VCaP (cell line): ENCODE measurements at regions not wholly inside any gene's neighbourhood (a gene's known extent, or its start where the extent isn't known, plus 50 kb on each side); places are given as distances from the start of the nearest gene placed in this dataset.

Experiments used
- H3K27ac ChIP-seq: fragments of 450-650 bp; 2 replicates; pipeline ENCODE4 v1.5.1; 2017
- TF ChIP-seq, protein P1 (sequence below): fragments of 450-650 bp; conservative IDR thresholded peaks from 2 replicates; pipeline ENCODE4 v1.5.1; 2017; ENCODE audit warnings: mild to moderate bottlenecking, moderate library complexity

DNA sequence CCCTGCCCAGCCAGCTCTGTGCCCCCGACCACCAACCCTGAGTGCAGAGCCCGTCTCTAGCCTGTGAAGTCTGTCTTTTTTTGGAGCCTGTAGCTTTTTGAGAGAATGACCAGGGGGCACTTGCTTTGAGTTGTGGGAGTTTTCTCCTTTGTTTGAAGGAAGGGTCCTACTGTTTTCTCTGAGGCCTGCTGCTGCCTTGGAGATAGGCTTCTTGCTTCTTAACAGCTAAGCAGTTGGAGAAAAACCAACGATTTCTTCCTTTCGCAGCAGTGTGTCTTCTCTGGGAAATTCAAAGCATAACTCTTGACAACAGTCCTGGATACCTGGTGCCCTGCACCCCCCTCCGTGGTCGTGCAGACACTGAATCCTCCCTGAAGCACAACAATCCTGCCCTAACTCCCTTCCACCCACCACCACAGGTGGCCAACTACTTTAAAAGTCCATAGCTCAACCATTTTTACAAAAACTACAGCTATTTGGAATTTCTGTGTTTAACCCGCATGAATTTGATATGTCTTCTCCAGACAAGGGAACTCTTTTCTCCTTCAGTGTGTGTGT, 61.0 kb downstream of the FAM50B start:
- TF ChIP-seq, protein P1, sequence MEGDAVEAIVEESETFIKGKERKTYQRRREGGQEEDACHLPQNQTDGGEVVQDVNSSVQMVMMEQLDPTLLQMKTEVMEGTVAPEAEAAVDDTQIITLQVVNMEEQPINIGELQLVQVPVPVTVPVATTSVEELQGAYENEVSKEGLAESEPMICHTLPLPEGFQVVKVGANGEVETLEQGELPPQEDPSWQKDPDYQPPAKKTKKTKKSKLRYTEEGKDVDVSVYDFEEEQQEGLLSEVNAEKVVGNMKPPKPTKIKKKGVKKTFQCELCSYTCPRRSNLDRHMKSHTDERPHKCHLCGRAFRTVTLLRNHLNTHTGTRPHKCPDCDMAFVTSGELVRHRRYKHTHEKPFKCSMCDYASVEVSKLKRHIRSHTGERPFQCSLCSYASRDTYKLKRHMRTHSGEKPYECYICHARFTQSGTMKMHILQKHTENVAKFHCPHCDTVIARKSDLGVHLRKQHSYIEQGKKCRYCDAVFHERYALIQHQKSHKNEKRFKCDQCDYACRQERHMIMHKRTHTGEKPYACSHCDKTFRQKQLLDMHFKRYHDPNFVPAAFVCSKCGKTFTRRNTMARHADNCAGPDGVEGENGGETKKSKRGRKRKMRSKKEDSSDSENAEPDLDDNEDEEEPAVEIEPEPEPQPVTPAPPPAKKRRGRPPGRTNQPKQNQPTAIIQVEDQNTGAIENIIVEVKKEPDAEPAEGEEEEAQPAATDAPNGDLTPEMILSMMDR = no peak
- no peak overlapping the region for H3K27ac ChIP-seq

- H3K27ac ChIP-seq = peak overlapping the region; percentile 84
- TF ChIP-seq, protein P1 = no peak
These were observed 62.0 kb downstream of the FAM50B start for GRCh38 chr6:3911130-3911529.

DNA sequence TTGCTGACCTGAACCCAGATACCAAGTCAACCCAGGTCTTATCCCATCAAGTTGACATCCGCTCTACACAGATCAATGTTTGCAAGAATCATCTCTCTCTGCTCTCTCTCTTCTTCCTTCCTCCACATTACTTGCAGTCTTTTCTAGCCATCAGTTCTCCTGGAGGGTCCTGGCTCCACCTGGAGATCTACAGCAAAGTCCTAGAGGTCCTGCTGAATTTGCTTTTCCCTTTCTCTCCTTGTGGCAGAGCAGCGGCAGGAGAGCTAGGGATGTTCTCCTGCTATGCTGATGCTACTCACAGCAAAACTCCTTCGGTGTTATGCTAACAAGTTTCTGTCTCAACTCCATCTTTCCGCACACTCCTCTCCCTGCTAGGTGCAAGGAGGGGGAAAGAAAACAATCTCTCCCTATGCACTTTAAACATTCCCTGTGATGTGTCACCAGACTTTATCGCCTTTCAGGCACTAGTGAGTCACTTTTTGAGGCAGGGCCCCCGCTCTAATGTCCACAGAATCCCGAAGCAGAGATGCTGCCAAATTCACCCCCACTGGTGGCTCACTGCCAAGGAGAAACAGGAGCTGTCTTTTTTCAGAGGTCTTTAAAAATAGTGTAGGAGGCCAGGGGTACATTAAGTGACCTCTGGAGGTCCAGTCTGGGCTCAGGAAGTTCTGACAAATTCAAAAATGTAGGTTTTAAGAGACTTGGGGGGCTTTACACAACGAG, 62.6 kb downstream of the FAM50B start:
- TF ChIP-seq, protein P1 = no peak

GRCh38 chr6:3912361-3913076, 63.3 kb downstream of the FAM50B start:
- peak overlapping the region; percentile 84 for H3K27ac ChIP-seq
- TF ChIP-seq, protein P1 = no peak

More for the DNA sequence above, 62.6 kb downstream of the FAM50B start:
- peak overlapping the region; percentile 84 for H3K27ac ChIP-seq

DNA sequence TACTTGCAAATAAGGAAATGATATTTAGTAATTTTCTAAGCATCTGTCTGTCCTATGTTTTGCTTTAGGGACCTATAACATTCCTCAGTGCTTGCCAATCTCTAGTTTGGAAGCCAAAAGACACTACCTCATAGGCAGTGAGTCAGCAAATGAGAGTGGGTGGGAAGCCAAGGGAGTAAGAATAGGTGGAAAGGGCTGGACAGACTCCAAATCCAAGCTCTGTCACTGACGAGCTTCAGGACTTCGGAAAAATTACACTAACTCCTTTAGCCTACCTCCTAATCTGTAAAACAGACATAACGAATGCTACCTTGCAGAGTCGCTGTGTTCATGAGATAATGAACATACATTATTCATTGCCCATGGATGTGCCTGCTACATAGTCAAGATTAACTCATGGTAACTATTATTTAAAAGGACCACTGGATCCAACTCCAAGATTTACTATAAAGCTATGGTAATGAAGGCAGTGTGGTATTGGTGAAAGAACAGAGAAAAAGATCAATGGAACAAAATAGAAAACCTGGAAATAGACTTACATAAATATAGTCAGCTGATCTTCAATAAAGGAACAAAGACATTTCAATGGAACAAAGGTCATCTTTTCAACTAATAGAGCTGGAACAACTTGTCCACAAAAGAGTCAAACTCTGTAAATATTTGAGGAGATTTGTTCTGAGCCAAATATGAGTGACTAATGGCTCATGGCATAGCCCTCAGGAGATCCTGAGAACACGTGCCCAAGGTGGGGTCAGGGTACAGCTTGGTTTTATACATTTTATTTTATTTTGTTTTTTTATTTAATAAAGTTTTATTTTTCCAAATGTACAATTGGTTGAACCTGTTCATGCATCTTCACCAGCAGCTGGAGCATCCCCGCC, 64.1 kb downstream of the FAM50B start:
- TF ChIP-seq, protein P1 = no peak
- peak overlapping the region; percentile 84 for H3K27ac ChIP-seq

- peak overlapping the region; percentile 84 for H3K27ac ChIP-seq
- TF ChIP-seq, protein P1 = no peak
These were observed 64.8 kb downstream of the FAM50B start for GRCh38 chr6:3913958-3914337.
